ENCODE measurements at regions not wholly inside any gene's neighbourhood (a gene's known extent, or its start where the extent isn't known, plus 50 kb on each side); places are given as distances from the start of the nearest gene placed in this dataset.

DNA sequence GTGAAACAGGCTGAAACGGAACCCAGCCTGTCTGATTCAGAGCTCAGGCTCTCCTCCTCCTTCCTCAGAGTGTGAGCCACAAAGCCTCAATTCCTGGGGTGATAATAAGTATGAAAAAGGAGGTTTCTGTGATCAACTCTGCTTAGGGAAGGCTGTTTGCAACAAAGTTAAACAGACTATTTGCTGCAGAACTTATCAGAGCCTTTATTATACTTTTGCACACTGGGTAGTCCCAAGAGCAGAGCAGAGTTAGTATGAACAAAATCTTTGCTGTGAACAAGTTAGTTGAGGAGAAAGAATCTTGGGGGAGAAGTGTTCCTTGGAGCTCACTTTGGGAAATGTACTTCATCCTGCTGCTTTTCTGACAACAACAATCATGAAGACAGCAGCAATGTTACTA lies 67.4 kb downstream of the MRM1 start:
- FAIRE-seq: no peak
- Histone ChIP-seq H3K9ac (ENCODE audit: low read length in 3 of 3) (no peak overlapping the region), H3K36me3 (ENCODE audit: control insufficient read depth in 2 of 3, insufficient read depth in 3 of 3, low read length in 3 of 3) (no peaks in the 10 kb centered on the region), H3K4me3 (ENCODE audit: low read length in 3 of 3) (no peak overlapping the region), H3K27ac (ENCODE audit: low read depth in 2 of 2, low read length in 2 of 2) (no peak overlapping the region), H3K9me3 (ENCODE audit: control insufficient read depth in 2 of 3, insufficient read depth in 1 of 3, low read length in 3 of 3) (no peaks in the 10 kb centered on the region), H3K27me3 (ENCODE audit: control insufficient read depth, insufficient read depth, low read length) (no peaks in the 10 kb centered on the region), H3K4me1 (ENCODE audit: control insufficient read depth in 2 of 3, insufficient read depth in 2 of 3, low read depth in 1 of 3, low read length in 3 of 3) (no peaks in the 10 kb centered on the region)
- TF ChIP-seq, protein P1, sequence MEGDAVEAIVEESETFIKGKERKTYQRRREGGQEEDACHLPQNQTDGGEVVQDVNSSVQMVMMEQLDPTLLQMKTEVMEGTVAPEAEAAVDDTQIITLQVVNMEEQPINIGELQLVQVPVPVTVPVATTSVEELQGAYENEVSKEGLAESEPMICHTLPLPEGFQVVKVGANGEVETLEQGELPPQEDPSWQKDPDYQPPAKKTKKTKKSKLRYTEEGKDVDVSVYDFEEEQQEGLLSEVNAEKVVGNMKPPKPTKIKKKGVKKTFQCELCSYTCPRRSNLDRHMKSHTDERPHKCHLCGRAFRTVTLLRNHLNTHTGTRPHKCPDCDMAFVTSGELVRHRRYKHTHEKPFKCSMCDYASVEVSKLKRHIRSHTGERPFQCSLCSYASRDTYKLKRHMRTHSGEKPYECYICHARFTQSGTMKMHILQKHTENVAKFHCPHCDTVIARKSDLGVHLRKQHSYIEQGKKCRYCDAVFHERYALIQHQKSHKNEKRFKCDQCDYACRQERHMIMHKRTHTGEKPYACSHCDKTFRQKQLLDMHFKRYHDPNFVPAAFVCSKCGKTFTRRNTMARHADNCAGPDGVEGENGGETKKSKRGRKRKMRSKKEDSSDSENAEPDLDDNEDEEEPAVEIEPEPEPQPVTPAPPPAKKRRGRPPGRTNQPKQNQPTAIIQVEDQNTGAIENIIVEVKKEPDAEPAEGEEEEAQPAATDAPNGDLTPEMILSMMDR (IDR thresholded peaks at IDR 0.05; ENCODE audit: borderline replicate concordance, extremely low read depth, insufficient read depth): no peak
- no peak for DNase-seq
- intact Hi-C loops (cut with DNase I): no loop called here

DNA sequence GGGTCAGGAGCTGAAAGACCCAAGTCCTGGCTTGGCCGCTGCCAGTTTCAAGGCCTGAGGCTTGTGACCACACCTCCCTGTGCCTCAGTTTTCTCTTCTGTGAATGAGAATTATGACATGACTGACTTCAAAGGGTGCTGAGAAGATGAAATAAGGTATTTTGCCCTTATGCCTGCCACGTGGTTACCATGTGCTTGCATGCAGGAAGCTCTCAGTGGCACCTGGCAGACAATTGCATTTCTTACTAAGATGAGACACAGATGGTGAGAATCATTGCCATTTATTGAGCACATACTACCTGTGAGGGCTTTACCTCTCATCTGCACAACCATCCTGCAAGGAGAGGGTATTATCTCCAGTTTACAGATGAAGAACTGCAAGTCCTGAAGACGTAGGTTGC lies 69.8 kb downstream of the MRM1 start:
- no peak for DNase-seq
- intact Hi-C loops (cut with DNase I): no loop called here
- TF ChIP-seq, protein P1 (IDR thresholded peaks at IDR 0.05; ENCODE audit: borderline replicate concordance, extremely low read depth, insufficient read depth): no peak
- no peak overlapping the region for H3K27ac ChIP-seq (ENCODE audit: low read depth in 2 of 2, low read length in 2 of 2)
- no peaks in the 10 kb centered on the region for H3K36me3 ChIP-seq (ENCODE audit: control insufficient read depth in 2 of 3, insufficient read depth in 3 of 3, low read length in 3 of 3)
- no peak overlapping the region for H3K9ac ChIP-seq (ENCODE audit: low read length in 3 of 3)
- H3K4me1 ChIP-seq (ENCODE audit: control insufficient read depth in 2 of 3, insufficient read depth in 2 of 3, low read depth in 1 of 3, low read length in 3 of 3): no peaks in the 10 kb centered on the region
- H3K27me3 ChIP-seq (ENCODE audit: control insufficient read depth, insufficient read depth, low read length): no peaks in the 10 kb centered on the region
- no peak overlapping the region for H3K4me3 ChIP-seq (ENCODE audit: low read length in 3 of 3)
- H3K9me3 ChIP-seq (ENCODE audit: control insufficient read depth in 2 of 3, insufficient read depth in 1 of 3, low read length in 3 of 3): no peaks in the 10 kb centered on the region
- FAIRE-seq: no peak

DNA sequence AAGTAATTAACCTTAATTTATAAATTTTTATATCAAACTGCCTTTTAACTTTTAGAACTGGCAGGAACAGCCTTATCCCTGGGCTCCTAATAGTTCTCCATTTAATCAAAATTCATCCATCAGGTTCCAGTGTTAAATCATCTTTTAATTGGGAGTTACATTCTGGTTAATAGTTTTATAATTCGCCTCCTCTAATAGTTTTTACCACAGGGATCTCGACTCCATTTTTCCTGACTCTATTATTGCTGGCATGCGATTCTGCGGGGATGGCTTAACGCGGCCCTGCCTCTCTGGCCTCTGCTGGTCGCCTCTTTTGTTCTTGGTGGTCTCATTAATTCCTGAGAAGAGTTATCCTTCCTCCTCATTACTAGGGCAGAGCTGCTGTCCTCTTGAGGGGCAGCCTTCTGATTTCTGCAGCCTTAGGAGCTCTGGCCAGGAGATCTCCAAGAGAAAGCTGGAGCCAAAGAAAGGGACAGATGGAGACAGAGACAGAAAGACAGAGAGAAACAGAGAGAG lies 71.1 kb downstream of the MRM1 start:
- FAIRE-seq (no peak), DNase-seq (no peak)
- intact Hi-C loops (cut with DNase I): no loop called here
- no peaks in the 10 kb centered on the region for H3K4me1 ChIP-seq (ENCODE audit: control insufficient read depth in 2 of 3, insufficient read depth in 2 of 3, low read depth in 1 of 3, low read length in 3 of 3)
- no peaks in the 10 kb centered on the region for H3K27me3 ChIP-seq (ENCODE audit: control insufficient read depth, insufficient read depth, low read length)
- no peak overlapping the region for H3K4me3 ChIP-seq (ENCODE audit: low read length in 3 of 3)
- TF ChIP-seq, protein P1 (IDR thresholded peaks at IDR 0.05; ENCODE audit: borderline replicate concordance, extremely low read depth, insufficient read depth): no peak
- no peak overlapping the region for H3K9ac ChIP-seq (ENCODE audit: low read length in 3 of 3)
- no peak overlapping the region for H3K27ac ChIP-seq (ENCODE audit: low read depth in 2 of 2, low read length in 2 of 2)
- H3K36me3 ChIP-seq (ENCODE audit: control insufficient read depth in 2 of 3, insufficient read depth in 3 of 3, low read length in 3 of 3): no peaks in the 10 kb centered on the region
- no peaks in the 10 kb centered on the region for H3K9me3 ChIP-seq (ENCODE audit: control insufficient read depth in 2 of 3, insufficient read depth in 1 of 3, low read length in 3 of 3)

DNA sequence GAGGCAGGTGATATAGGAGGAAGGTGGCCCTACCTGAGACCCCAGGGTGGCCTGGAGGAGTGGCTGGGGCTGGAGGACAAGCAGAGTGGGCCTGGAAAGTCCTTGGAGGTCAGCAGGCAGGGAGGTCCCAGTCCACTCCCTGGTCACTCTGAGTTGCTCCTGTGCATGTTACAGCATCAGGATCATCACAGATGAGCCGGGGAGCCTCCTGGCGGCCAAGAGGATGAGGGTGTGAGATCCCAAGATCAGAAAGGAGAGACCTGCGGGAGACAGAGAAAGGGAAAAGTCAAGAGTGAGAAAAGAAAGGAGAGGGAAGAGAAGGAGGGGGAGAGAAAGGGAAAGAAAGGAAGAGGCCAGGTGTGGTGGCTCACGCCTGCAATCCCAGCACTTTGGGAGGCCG lies 71.7 kb downstream of the MRM1 start:
- no peak for FAIRE-seq
- no peak overlapping the region for H3K9ac ChIP-seq (ENCODE audit: low read length in 3 of 3)
- H3K4me3 ChIP-seq (ENCODE audit: low read length in 3 of 3): no peak overlapping the region
- intact Hi-C loops (cut with DNase I): no loop called here
- TF ChIP-seq, protein P1 (IDR thresholded peaks at IDR 0.05; ENCODE audit: borderline replicate concordance, extremely low read depth, insufficient read depth): no peak
- no peaks in the 10 kb centered on the region for H3K4me1 ChIP-seq (ENCODE audit: control insufficient read depth in 2 of 3, insufficient read depth in 2 of 3, low read depth in 1 of 3, low read length in 3 of 3)
- no peaks in the 10 kb centered on the region for H3K36me3 ChIP-seq (ENCODE audit: control insufficient read depth in 2 of 3, insufficient read depth in 3 of 3, low read length in 3 of 3)
- no peak for DNase-seq
- no peaks in the 10 kb centered on the region for H3K9me3 ChIP-seq (ENCODE audit: control insufficient read depth in 2 of 3, insufficient read depth in 1 of 3, low read length in 3 of 3)
- H3K27ac ChIP-seq (ENCODE audit: low read depth in 2 of 2, low read length in 2 of 2): no peak overlapping the region
- H3K27me3 ChIP-seq (ENCODE audit: control insufficient read depth, insufficient read depth, low read length): no peaks in the 10 kb centered on the region

Data from kidney (tissue), 13 donors.